NOMO-1 (cell line): ENCODE measurements at regions not wholly inside any gene's neighbourhood (a gene's known extent, or its start where the extent isn't known, plus 50 kb on each side); places are given as distances from the start of the nearest gene placed in this dataset.

Experiments used
- DNase-seq, 2 experiments: peaks; one replicate each; lab custom pipeline; 2025; ENCODE audit not compliant: unreplicated experiment in 2 of 2; lab: John Stamatoyannopoulos, UW

GRCh38 chr7:156088115-156088514 is 275.9 kb upstream of the SHH start:
- no peak for DNase-seq

DNA sequence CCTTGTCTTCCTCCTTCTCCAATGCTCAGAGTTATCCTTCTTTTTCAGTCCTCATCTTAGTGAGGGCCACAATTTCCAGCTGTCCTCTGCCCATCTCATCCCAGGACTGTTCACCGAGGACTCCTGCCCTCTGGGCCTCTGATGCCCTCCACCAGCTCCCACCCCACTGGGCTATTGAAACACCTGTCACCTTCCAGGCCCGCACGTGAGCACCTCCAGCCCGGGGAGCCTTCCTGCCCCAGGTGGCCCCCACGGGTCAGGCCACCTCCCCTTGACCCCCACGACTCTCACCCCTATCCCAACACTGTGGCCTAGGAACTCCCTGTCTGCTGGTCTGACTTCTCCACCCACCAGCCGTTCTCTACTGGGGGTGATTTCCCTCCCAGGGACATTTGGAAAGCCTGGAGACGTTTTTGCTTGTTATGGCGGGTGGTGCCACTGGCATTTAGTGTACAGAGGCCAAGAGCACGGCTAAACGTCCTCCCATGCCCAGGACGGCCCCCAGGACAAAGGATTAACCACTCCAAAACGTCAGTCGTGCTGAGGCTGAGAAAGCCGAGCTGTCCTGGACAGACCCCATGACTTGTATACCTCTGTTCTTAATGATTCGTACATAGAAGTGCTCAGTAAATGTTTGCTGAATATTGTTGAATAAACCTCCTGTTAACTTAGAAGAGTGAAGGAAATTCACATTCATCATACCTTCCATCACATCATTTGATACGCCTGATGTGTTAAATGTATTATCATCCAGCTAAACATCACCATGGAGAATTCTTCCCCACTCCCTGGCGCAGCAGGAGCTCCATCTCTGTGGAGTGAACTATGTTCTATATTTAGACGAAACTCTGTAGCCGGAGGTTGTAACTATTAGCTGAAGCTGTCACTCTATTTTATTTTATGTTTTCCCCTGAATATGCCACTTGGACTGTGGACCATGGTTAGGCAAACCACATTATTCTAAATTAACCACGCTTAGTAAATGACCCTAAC is 270.1 kb upstream of the SHH start:
- DNase-seq: no peak

- no peak for DNase-seq
These were observed 268.3 kb upstream of the SHH start for GRCh38 chr7:156080596-156080995.

GRCh38 chr7:156080046-156080445 is 267.8 kb upstream of the SHH start:
- no peak for DNase-seq

DNA sequence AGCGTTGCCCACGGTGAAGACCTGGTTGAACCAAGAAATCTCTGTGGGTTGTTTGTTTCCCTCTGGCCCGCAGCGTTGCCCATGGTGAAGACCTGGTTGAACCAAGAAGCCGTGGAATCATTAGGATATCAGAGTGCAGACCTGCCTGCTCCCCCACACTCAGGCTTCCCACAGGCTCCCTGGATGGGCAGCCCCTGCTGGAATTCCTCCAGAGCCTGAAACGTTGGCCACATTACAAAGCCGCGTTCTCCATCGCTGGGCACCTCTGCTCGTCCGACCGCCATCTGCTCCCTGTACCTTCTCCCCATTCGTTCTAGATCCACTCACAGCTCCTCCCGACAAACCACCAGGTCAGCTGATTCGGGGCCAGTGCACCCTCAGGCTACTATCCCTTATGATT is 266.9 kb upstream of the SHH start:
- DNase-seq: no peak

- no peak for DNase-seq
These were observed 262.8 kb upstream of the SHH start for GRCh38 chr7:156074982-156075615.

DNA sequence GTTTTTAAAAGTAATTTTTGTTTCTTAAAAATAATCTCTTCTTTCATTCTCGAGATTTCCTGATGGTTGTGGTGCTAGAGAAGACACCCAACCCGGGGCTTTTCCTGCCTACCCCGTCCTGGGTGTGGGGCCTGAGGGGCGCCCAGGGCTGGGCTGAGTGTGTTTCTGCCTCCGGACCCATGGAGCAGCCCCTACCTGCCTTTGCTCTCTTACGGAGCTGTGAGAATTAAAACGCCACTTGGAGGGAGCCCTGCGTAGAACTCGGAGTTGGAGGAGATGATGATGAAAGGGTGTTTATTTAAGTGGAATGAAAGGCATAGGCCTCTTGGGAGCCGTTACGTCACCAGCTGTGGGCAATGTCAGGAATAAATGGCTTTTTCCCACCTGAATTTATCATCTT is 261.8 kb upstream of the SHH start:
- DNase-seq: no peak

- DNase-seq: no peak
These were observed 261.2 kb upstream of the SHH start for GRCh38 chr7:156073366-156074052.

- DNase-seq: no peak
These were observed 259.3 kb upstream of the SHH start for GRCh38 chr7:156071612-156072011.

DNA sequence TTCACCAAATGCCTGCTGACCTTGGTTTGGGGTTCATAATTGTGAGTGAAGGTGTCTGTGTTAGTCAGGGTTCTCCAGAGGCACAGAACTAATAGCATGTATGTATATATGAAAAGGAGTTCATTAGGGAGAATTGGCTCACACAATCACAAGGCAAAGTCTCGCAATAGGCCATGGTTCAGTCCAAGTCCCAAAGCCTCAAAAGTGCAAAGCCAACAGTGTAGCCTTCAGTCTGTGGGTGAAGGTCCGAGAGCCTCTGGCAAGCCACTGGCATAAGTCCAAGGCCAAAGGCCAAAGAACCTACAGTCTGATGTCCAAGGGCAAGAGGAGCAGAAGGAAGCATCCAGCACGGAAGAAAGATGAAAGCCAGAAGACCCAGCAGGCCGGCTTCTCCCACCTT is 257.6 kb upstream of the SHH start:
- no peak for DNase-seq

- no peak for DNase-seq
These were observed 254.9 kb upstream of the SHH start for GRCh38 chr7:156067156-156067555.

- DNase-seq: no peak
These were observed 253.1 kb upstream of the SHH start for GRCh38 chr7:156065400-156065799.

- DNase-seq: no peak
These were observed 252.7 kb upstream of the SHH start for GRCh38 chr7:156064971-156065386.

- DNase-seq: no peak
These were observed 251.1 kb upstream of the SHH start for GRCh38 chr7:156063241-156063810.

- DNase-seq: no peak
These were observed 250.0 kb upstream of the SHH start for GRCh38 chr7:156062286-156062685.

DNA sequence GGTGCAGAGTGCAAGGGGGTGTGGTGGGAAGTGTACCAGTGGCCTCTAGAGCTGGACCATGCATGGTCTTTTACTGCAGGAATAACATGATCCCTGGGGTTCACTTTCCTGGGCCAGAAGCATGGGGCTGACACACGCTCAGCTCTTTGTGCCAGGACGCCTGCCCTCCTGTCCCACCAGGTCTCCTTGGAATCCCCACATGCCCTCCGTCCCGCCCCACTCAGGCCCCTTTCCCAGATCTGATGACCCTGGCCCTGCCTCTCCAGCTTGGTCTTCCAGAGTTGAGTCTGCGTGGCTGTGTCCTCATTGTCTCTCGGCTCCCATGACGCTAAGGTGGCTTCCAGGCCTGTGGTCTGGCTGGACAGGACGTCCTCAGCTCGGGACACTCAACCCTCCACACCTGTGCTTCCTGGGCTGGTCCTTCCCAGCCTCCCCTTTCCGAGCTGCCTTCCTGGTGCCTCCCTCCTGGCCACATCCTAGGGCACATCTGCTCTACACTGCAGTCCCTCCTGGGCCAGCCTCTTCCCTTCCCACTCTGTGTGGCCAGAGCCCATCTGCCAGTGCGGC is 249.5 kb upstream of the SHH start:
- DNase-seq: no peak

GRCh38 chr7:156060925-156061324 is 248.7 kb upstream of the SHH start:
- no peak for DNase-seq

DNA sequence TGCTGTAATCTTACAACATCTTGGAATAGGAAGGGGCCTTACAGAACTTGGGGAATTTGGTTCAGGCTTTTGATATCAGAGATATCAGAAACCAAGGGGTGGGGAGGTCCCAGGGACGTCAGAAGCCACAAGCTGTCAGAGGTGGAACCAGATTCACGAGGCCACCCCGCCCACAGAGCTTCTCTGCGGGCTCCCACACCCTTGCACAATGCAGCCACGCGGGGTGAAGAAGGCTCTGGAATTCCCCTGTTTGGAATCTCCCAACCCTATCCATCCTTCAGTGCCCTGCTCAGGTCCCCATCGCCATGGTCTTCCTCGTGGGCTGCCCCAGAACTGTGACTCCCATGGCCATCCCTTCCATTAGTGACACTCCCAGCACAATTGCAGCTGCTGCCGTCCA is 247.1 kb upstream of the SHH start:
- no peak for DNase-seq

- DNase-seq: no peak
These were observed 246.0 kb upstream of the SHH start for GRCh38 chr7:156058248-156058647.

DNA sequence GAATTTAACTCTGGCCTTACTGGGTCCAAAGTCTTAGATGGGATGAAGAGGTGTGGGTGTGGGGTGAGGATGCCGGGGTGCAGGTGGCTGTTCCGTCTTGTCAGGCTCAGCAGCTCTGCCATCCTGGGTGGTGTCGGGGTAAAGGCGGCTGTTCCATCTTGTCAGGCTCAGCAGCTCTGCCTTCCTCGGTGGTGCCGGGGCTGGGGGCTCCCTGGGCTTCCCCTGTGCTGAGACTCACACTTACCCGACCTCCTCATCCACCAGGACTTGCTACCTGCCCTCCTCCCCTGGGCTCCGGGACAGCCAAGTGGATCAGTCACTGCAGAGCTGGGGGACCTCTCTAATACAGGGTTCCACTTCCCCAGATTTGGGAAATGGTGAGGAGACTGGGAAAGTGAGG is 244.3 kb upstream of the SHH start:
- DNase-seq: no peak
